Astrocyte (in vitro differentiated cells and primary cell): ENCODE measurements at regions not wholly inside any gene's neighbourhood (a gene's known extent, or its start where the extent isn't known, plus 50 kb on each side); places are given as distances from the start of the nearest gene placed in this dataset.
A peak's percentile ranks its signal among the peaks of the same experiment; 100 is the strongest.
"Not testable (repeated sequence)": the region's sequence is repeated elsewhere in the genome, so short reads cannot be mapped to it uniquely, and the experiment has no call there.

Source experiments
- DNase-seq: peaks from one replicate; pipeline ENCODE4 v3.0.0-alpha.2; 2010; ENCODE audit warnings: low read depth
- FAIRE-seq: peaks from 2 replicates; lab custom pipeline; 2011; peaks lifted over from hg19 to GRCh38; lab: Jason Lieb, UNC
- H2AFZ ChIP-seq: 2 replicates; pipeline ENCODE4 v1.6.0; 2012; ENCODE audit warnings: low read depth, low read length, inconsistent platforms
- H3K27ac ChIP-seq: 2 replicates; pipeline ENCODE4 v1.5.1; 2011; ENCODE audit warnings: low read depth, low read length, inconsistent platforms
- H3K27me3 ChIP-seq: 2 replicates; pipeline ENCODE4 v1.6.0; 2011; ENCODE audit warnings: low read length, inconsistent platforms; ENCODE audit not compliant: insufficient read depth
- H3K36me3 ChIP-seq: 2 replicates; pipeline ENCODE4 v1.5.1; 2011; ENCODE audit warnings: low read length, inconsistent platforms; ENCODE audit not compliant: insufficient read depth
- H3K4me1 ChIP-seq: 2 replicates; pipeline ENCODE4 v1.5.1; 2011; ENCODE audit warnings: low read length, inconsistent platforms; ENCODE audit not compliant: insufficient read depth
- H3K4me2 ChIP-seq: 2 replicates; pipeline ENCODE4 v1.6.0; 2012; ENCODE audit warnings: low read length, inconsistent platforms
- H3K4me3 ChIP-seq: 2 replicates; pipeline ENCODE4 v1.5.1; 2011; ENCODE audit warnings: low read depth, mild to moderate bottlenecking, low read length, inconsistent platforms; ENCODE audit not compliant: insufficient read depth
- H3K79me2 ChIP-seq: 2 replicates; pipeline ENCODE4 v1.6.0; 2012; ENCODE audit warnings: mild to moderate bottlenecking, low read length, inconsistent platforms; ENCODE audit not compliant: insufficient read depth
- H3K9ac ChIP-seq: 2 replicates; pipeline ENCODE4 v1.6.0; 2012; ENCODE audit warnings: mild to moderate bottlenecking, low read length, inconsistent platforms
- H3K9me3 ChIP-seq: 2 replicates; pipeline ENCODE4 v1.5.1; 2012; ENCODE audit warnings: low read depth, mild to moderate bottlenecking, low read length, inconsistent platforms; ENCODE audit not compliant: insufficient read depth
- H4K20me1 ChIP-seq: 2 replicates; pipeline ENCODE4 v1.6.0; 2012; ENCODE audit warnings: low read length, inconsistent platforms; ENCODE audit not compliant: insufficient read depth
- H3K27ac Mint-ChIP-seq: one replicate; pipeline ENCODE4 v1.8.0; 2021; ENCODE audit warnings: mild to moderate bottlenecking, mixed read lengths; ENCODE audit not compliant: unreplicated experiment
- H3K27me3 Mint-ChIP-seq: one replicate; pipeline ENCODE4 v1.8.0; 2021; ENCODE audit warnings: low read depth, mixed read lengths; ENCODE audit not compliant: unreplicated experiment
- H3K36me3 Mint-ChIP-seq: one replicate; pipeline ENCODE4 v1.8.0; 2021; ENCODE audit warnings: low read depth, mixed read lengths; ENCODE audit not compliant: unreplicated experiment
- H3K4me1 Mint-ChIP-seq: one replicate; pipeline ENCODE4 v1.8.0; 2021; ENCODE audit warnings: low read depth, mixed read lengths; ENCODE audit not compliant: unreplicated experiment
- H3K4me3 Mint-ChIP-seq: one replicate; pipeline ENCODE4 v1.8.0; 2021; ENCODE audit warnings: mild to moderate bottlenecking, moderate library complexity, mixed read lengths; ENCODE audit not compliant: unreplicated experiment
- H3K9me3 Mint-ChIP-seq: one replicate; pipeline ENCODE4 v1.8.0; 2021; ENCODE audit warnings: mild to moderate bottlenecking, mixed read lengths; ENCODE audit not compliant: unreplicated experiment
- EZH2 ChIP-seq: IDR thresholded peaks from 2 replicates; pipeline ENCODE4 v1.6.1; 2012; ENCODE audit warnings: mild to moderate bottlenecking, low read length, inconsistent platforms; ENCODE audit not compliant: insufficient read depth
- TF ChIP-seq, protein P1 (sequence below): IDR thresholded peaks from 2 replicates; pipeline ENCODE4 v1.5.1; 2011; ENCODE audit warnings: low read depth, mild to moderate bottlenecking, inconsistent platforms, low read length, moderate library complexity; ENCODE audit not compliant: insufficient read depth

DNA sequence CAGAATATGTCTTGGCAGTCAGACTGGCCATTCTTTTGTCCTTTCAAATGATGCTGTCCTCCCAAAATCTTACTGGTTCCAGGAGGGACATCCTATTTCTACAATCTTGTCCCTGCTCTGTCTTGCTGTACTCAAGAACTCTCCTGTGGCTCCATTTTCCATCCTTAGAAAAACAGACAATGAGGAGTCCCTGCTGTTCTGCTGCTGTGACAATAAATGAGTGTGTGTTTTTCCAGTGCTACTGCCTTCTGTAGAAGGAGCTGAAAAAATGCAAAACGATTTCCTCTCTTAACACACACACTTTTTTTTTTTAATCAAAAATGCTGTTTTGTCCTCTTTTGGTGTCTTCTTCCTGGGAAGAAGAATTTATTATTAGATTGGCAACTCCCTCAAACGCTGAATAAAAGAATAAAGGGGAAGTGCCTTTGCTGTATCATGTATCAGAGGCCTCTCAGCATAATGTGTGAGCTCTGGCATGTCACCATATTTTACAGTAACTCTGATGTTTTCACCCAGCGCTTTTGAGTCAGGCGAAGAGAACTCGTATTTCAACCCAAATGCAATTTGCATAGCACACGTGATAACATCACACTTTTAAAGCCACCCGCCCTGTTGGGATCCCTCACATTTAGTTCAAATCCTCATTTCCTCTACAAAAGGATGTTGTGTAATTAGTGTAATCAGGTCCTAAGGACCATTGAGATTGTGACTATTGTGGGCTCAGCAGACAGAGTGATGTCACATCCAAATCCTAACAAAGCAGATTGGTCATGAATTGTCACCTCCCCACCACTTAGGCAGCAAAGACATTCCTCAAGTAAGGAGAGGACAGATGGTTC is 496.0 kb upstream of the LARGE1 start:
- H3K4me1 ChIP-seq: no peaks in the 10 kb centered on the region
- no peaks in the 10 kb centered on the region for H3K27me3 Mint-ChIP-seq
- TF ChIP-seq EZH2: no peak
- TF ChIP-seq, protein P1, sequence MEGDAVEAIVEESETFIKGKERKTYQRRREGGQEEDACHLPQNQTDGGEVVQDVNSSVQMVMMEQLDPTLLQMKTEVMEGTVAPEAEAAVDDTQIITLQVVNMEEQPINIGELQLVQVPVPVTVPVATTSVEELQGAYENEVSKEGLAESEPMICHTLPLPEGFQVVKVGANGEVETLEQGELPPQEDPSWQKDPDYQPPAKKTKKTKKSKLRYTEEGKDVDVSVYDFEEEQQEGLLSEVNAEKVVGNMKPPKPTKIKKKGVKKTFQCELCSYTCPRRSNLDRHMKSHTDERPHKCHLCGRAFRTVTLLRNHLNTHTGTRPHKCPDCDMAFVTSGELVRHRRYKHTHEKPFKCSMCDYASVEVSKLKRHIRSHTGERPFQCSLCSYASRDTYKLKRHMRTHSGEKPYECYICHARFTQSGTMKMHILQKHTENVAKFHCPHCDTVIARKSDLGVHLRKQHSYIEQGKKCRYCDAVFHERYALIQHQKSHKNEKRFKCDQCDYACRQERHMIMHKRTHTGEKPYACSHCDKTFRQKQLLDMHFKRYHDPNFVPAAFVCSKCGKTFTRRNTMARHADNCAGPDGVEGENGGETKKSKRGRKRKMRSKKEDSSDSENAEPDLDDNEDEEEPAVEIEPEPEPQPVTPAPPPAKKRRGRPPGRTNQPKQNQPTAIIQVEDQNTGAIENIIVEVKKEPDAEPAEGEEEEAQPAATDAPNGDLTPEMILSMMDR: no peak
- no peaks in the 10 kb centered on the region for H3K9me3 ChIP-seq
- no peaks in the 10 kb centered on the region for H3K36me3 ChIP-seq
- peaks cover 2% of the 10 kb centered on the region for H3K4me1 Mint-ChIP-seq
- peak overlapping the region; percentile 6 for H3K27ac Mint-ChIP-seq
- no peak overlapping the region for H3K9ac ChIP-seq
- H3K9me3 Mint-ChIP-seq: peaks cover 4% of the 10 kb centered on the region
- no peak overlapping the region for H3K4me3 ChIP-seq
- no peak overlapping the region for H3K4me3 Mint-ChIP-seq
- no peaks in the 10 kb centered on the region for H4K20me1 ChIP-seq
- no peaks in the 10 kb centered on the region for H3K36me3 Mint-ChIP-seq
- no peak overlapping the region for H2AFZ ChIP-seq
- H3K27me3 ChIP-seq: no peaks in the 10 kb centered on the region
- no peaks in the 10 kb centered on the region for H3K79me2 ChIP-seq
- DNase-seq: no peak
- FAIRE-seq: no peak
- H3K4me2 ChIP-seq: no peak overlapping the region
- H3K27ac ChIP-seq: no peak overlapping the region

DNA sequence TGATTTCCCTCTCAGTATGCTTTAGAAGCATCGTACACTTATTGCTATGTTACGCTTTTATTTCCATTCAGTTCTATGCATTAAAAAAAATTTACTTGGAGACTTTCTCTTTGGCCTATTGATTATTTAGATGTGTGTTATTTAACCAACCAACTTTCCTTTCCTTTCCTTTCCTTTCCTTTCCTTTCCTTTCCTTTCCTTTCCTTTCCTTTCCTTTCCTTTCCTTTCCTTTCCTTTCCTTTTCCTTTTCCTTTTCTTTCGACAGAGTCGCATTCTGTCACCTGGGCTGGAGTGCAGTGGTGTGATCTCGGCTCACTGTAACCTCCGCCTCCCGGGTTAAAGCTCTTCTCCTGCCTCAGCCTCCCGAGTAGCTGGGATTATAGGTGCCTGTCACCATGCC is 502.7 kb upstream of the LARGE1 start:
- not testable (repeated sequence) for H2AFZ ChIP-seq, H3K36me3 Mint-ChIP-seq, H4K20me1 ChIP-seq, H3K4me3 ChIP-seq, H3K79me2 ChIP-seq, H3K9me3 Mint-ChIP-seq, H3K27ac Mint-ChIP-seq, H3K9ac ChIP-seq, H3K4me3 Mint-ChIP-seq, H3K36me3 ChIP-seq, DNase-seq, H3K27me3 Mint-ChIP-seq, H3K27ac ChIP-seq, H3K9me3 ChIP-seq, FAIRE-seq, H3K4me1 Mint-ChIP-seq, H3K27me3 ChIP-seq, H3K4me1 ChIP-seq, H3K4me2 ChIP-seq

DNA sequence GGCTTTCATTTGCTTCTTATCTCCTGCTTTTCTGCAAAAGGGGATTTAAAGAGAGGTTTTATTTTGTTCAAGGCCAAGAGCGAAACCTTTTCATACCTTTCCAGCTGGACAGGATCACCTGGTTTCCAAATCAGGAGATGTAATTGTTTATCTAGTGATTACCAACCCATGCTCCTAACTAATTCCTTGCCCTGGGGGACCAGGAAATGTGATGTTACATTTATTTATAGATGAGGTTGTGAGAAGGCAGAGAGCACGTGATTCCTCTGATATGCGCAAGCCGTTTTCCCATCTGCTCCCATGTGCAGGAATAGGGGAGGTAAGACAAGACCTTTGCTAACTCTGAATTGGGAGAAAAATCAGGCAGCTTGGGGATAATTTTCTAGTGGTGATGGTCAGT is 507.2 kb upstream of the LARGE1 start:
- no peak overlapping the region for H3K9ac ChIP-seq
- Mint-ChIP-seq H3K4me3 (no peak overlapping the region), H3K4me1 (peaks cover 1% of the 10 kb centered on the region), H3K27ac (no peak overlapping the region), H3K9me3 (no peaks in the 10 kb centered on the region), H3K27me3 (no peaks in the 10 kb centered on the region), H3K36me3 (no peaks in the 10 kb centered on the region)
- no peaks in the 10 kb centered on the region for H3K4me1 ChIP-seq
- H3K36me3 ChIP-seq: no peaks in the 10 kb centered on the region
- H3K9me3 ChIP-seq: peaks cover 3% of the 10 kb centered on the region
- no peaks in the 10 kb centered on the region for H3K27me3 ChIP-seq
- H3K79me2 ChIP-seq: no peaks in the 10 kb centered on the region
- FAIRE-seq: no peak
- no peak overlapping the region for H3K4me2 ChIP-seq
- DNase-seq: no peak
- H2AFZ ChIP-seq: no peak overlapping the region
- no peak overlapping the region for H3K27ac ChIP-seq
- TF ChIP-seq, protein P1: no peak
- no peak for TF ChIP-seq EZH2
- no peak overlapping the region for H3K4me3 ChIP-seq
- H4K20me1 ChIP-seq: no peaks in the 10 kb centered on the region
